ENCODE measurements at regions not wholly inside any gene's neighbourhood (a gene's known extent, or its start where the extent isn't known, plus 50 kb on each side); places are given as distances from the start of the nearest gene placed in this dataset.

DNA sequence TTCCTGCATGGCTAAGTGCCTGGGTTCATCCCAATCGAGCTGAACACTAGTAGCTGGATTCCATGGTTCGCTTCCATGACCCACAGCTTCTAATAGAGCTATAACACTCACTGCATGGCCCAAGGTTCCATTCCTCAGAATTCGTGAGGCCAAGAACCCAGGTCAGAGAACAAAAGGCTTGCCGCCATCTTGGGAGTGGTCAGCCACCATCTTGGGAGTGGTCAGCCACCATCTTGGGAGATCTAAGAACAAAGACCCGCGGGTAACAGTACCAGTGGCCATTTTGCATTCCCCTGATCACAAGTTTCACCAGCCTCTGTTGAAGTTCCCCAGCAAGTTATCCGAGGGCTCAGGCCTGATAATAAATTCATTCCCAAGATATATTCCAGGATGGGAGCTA, 179.6 kb downstream of the LMBRD1 start:
- TF ChIP-seq, protein P1, sequence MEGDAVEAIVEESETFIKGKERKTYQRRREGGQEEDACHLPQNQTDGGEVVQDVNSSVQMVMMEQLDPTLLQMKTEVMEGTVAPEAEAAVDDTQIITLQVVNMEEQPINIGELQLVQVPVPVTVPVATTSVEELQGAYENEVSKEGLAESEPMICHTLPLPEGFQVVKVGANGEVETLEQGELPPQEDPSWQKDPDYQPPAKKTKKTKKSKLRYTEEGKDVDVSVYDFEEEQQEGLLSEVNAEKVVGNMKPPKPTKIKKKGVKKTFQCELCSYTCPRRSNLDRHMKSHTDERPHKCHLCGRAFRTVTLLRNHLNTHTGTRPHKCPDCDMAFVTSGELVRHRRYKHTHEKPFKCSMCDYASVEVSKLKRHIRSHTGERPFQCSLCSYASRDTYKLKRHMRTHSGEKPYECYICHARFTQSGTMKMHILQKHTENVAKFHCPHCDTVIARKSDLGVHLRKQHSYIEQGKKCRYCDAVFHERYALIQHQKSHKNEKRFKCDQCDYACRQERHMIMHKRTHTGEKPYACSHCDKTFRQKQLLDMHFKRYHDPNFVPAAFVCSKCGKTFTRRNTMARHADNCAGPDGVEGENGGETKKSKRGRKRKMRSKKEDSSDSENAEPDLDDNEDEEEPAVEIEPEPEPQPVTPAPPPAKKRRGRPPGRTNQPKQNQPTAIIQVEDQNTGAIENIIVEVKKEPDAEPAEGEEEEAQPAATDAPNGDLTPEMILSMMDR (IDR thresholded peaks at IDR 0.05), result no peak
- no peak for TF ChIP-seq POLR2A (IDR thresholded peaks at IDR 0.05)
